GM06990 (cell line): ENCODE measurements at regions not wholly inside any gene's neighbourhood (a gene's known extent, or its start where the extent isn't known, plus 50 kb on each side); places are given as distances from the start of the nearest gene placed in this dataset.

Experiments used
- DNase-seq: peaks from one replicate; pipeline ENCODE4 v3.0.0-alpha.2; 2011; ENCODE audit not compliant: insufficient read length; ENCODE audit errors: extremely low read depth
- H3K27me3 ChIP-seq: replicated peaks from 2 replicates; pipeline ENCODE4 v1.6.0; 2011; ENCODE audit warnings: low read length; ENCODE audit not compliant: control insufficient read depth, insufficient read depth
- H3K36me3 ChIP-seq: 2 replicates; pipeline ENCODE4 v1.5.1; 2011; ENCODE audit warnings: low read length; ENCODE audit not compliant: control insufficient read depth, insufficient read depth
- H3K4me3 ChIP-seq: replicated peaks from 2 replicates; pipeline ENCODE4 v1.5.1; 2011; ENCODE audit warnings: low read depth, mild to moderate bottlenecking, control low read depth, low read length
- CTCF ChIP-seq: IDR thresholded peaks from 2 replicates; pipeline ENCODE4 v1.5.1; 2011; ENCODE audit warnings: low read length, control low read depth, mild to moderate bottlenecking, inconsistent platforms; ENCODE audit not compliant: insufficient read depth, poor library complexity, severe bottlenecking

DNA sequence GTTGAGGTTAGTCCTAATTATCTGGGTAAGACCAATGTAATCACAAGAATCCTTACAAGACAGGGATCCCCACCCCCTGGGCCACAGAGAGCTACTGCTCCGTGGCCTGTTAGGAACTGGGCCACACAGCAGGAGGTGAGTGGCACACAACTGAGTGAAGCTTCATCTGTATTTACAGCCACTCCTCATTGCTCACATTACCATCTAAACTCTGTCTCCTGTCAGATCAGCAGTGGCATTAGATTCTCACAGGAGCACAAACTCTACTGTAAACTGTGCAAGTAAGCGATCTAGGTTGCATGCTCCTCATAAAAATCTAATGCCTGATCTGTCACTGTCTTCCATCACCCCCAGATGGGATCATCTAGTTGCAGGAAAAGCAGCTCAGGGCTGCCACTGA, 58.5 kb upstream of the CRBN start:
- no peaks in the 10 kb centered on the region for H3K36me3 ChIP-seq
- H3K27me3 ChIP-seq, result no peaks in the 10 kb centered on the region
- no peak for DNase-seq
- no peak overlapping the region for H3K4me3 ChIP-seq
- no peak for TF ChIP-seq CTCF

- DNase-seq, result no peak
- TF ChIP-seq CTCF, result no peak
- Histone ChIP-seq H3K27me3 (no peaks in the 10 kb centered on the region), H3K36me3 (no peaks in the 10 kb centered on the region), H3K4me3 (no peak overlapping the region)
Observed at GRCh38 chr3:3232251-3232650, 52.8 kb upstream of the CRBN start.
